SH-SY5Y (cell line): ENCODE measurements at regions not wholly inside any gene's neighbourhood (a gene's known extent, or its start where the extent isn't known, plus 50 kb on each side); places are given as distances from the start of the nearest gene placed in this dataset.

Experiments
- GATA2 ChIP-seq: IDR thresholded peaks from 2 replicates; pipeline ENCODE4 v1.6.1; 2011; ENCODE audit warnings: mild to moderate bottlenecking, low read depth, low read length
- GATA3 ChIP-seq: IDR thresholded peaks from 2 replicates; pipeline ENCODE4 v1.6.1; 2011; ENCODE audit warnings: low read depth, mild to moderate bottlenecking, low read length, moderate library complexity

DNA sequence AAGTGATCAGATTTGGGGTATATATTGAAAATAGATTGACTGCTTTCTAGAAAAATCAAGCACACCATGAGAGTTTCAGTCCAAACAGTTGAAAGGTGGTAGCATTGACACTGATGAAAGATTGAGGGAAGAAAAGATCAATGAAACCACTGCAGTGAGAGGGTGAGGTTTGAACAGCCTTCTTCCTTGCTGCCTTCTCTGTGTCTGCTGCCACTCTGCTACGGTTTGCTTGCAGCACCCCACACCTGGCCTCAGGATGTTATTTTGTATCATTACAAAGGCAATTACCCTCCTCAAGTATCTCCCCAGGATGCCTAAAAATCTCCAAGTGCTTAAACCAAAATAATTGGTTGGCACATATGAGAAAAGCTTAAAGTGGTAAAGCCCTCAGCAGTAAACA, 683.6 kb upstream of the ARPP21 start:
- TF ChIP-seq GATA3 (no peak), GATA2 (no peak)
